GM12878 (cell line): ENCODE measurements at regions not wholly inside any gene's neighbourhood (a gene's known extent, or its start where the extent isn't known, plus 50 kb on each side); places are given as distances from the start of the nearest gene placed in this dataset.

Experiments used
- ATAC-seq: fragments of 200-7000 bp; cut with Tn5 transposase; 3 replicates; pipeline ENCODE4 v1.9.1; 2020; ENCODE audit warnings: mild to moderate bottlenecking, moderate library complexity
- BruUV-seq: library from RNA; stranded (reverse); fragments of 400-500 nt; replicated peaks from 2 replicates; lab custom pipeline; 2021; lab: Mats Ljungman, UMichigan
- CTCF ChIA-PET: fragments of 300-600 bp; sonication (Branson Sonifier 250); formaldehyde crosslinking; extraction: SDS; loops from one replicate; lab custom pipeline; 2021; ENCODE audit warnings: inconsistent platforms; lab: Yijun Ruan, JAX
- POLR2A ChIA-PET: fragments of 350-600 bp; formaldehyde crosslinking; extraction: SDS; loops from one replicate; lab custom pipeline; 2021; ENCODE audit warnings: inconsistent platforms; lab: Charles Lee
- RAD21 ChIA-PET: fragments of 300-600 bp; sonication (Branson Sonifier 250); formaldehyde crosslinking; loops from one replicate; lab custom pipeline; 2023; ENCODE audit warnings: antibody characterized with exemption; ENCODE audit not compliant: unreplicated experiment; lab: Charles Lee
- SMC1A ChIA-PET: fragments of 300-600 bp; sonication (Branson Sonifier 250); formaldehyde crosslinking; loops from one replicate; lab custom pipeline; 2023; ENCODE audit not compliant: unreplicated experiment, uncharacterized antibody; lab: Charles Lee
- DNase-seq: peaks from one replicate; pipeline ENCODE4 v3.0.0-alpha.2; 2011; ENCODE audit warnings: low read depth, low spot score
- FAIRE-seq: peaks from 3 replicates; lab custom pipeline; 2011; peaks lifted over from hg19 to GRCh38; lab: Jason Lieb, UNC
- H2AFZ ChIP-seq: 2 replicates; pipeline ENCODE4 v1.6.0; 2011; ENCODE audit warnings: low read depth, low read length, control low read depth; ENCODE audit not compliant: control insufficient read depth
- H3K27ac ChIP-seq: 2 replicates; pipeline ENCODE4 v1.5.1; 2011; ENCODE audit warnings: control low read depth; ENCODE audit not compliant: control insufficient read depth, insufficient read depth
- H3K27me3 ChIP-seq, 2 experiments: replicated peaks in 1 of 2; 2 replicates each; pipeline versions ENCODE4 v1.6.0 to v1.6.1; 2011; ENCODE audit warnings: low read length in 1 of 2; ENCODE audit not compliant: control insufficient read depth in 2 of 2, insufficient read depth in 2 of 2
- H3K36me3 ChIP-seq, 2 experiments: 2 replicates each; pipeline ENCODE4 v1.5.1; 2011; ENCODE audit warnings: low read length in 1 of 2; ENCODE audit not compliant: control insufficient read depth in 2 of 2, insufficient read depth in 2 of 2
- H3K4me1 ChIP-seq: 2 replicates; pipeline ENCODE4 v1.6.1; 2011; ENCODE audit warnings: mild to moderate bottlenecking, low read length, moderate library complexity, mixed read lengths; ENCODE audit not compliant: control insufficient read depth, insufficient read depth
- H3K4me2 ChIP-seq: 2 replicates; pipeline ENCODE4 v1.6.0; 2011; ENCODE audit warnings: control low read depth; ENCODE audit not compliant: control insufficient read depth, insufficient read depth
- H3K4me3 ChIP-seq: fragments of 200-600 bp; sonication (generic); 2 replicates; pipeline ENCODE4 v1.5.1; 2016
- H3K79me2 ChIP-seq: 2 replicates; pipeline ENCODE4 v1.6.0; 2011; ENCODE audit warnings: low read length; ENCODE audit not compliant: control insufficient read depth, insufficient read depth
- H3K9ac ChIP-seq: 2 replicates; pipeline ENCODE4 v1.8.0; 2011; ENCODE audit warnings: low read length, control low read depth, mixed read lengths; ENCODE audit not compliant: control insufficient read depth, insufficient read depth
- H3K9me3 ChIP-seq: replicated peaks from 3 replicates; pipeline ENCODE4 v1.5.1; 2011; ENCODE audit warnings: mild to moderate bottlenecking, low read length; ENCODE audit not compliant: control insufficient read depth, insufficient read depth
- H4K20me1 ChIP-seq: 2 replicates; pipeline ENCODE4 v1.6.0; 2011; ENCODE audit not compliant: control insufficient read depth, insufficient read depth
- BACH1 ChIP-seq: fragments of 450-650 bp; IDR thresholded peaks from 2 replicates; pipeline ENCODE4 v1.6.1; 2017; ENCODE audit warnings: mild to moderate bottlenecking, borderline replicate concordance
- CBFB ChIP-seq: IDR thresholded peaks from 2 replicates; pipeline ENCODE4 v1.6.1; 2016; ENCODE audit warnings: antibody characterized with exemption, low read depth
- KDM1A ChIP-seq: fragments of 200-600 bp; sonication (generic); IDR thresholded peaks from 2 replicates; pipeline ENCODE4 v1.6.1; 2016; ENCODE audit warnings: borderline replicate concordance
- PAX5 ChIP-seq: IDR thresholded peaks from 2 replicates; pipeline ENCODE4 v1.6.1; 2011; ENCODE audit warnings: low read depth, low read length, borderline replicate concordance
- PRDM15 ChIP-seq: fragments of 450-650 bp; formaldehyde crosslinking; IDR thresholded peaks from 2 replicates; pipeline ENCODE4 v1.4.0; 2020; ENCODE audit warnings: mild to moderate bottlenecking, moderate library complexity
- RFX5 ChIP-seq: IDR thresholded peaks from 2 replicates; pipeline ENCODE4 v1.6.1; 2011; ENCODE audit warnings: low read depth, low read length, improper control_type of control experiment
- STAT3 ChIP-seq: IDR thresholded peaks from 2 replicates; pipeline ENCODE4 v1.6.1; 2011; ENCODE audit warnings: low read depth, low read length, improper control_type of control experiment
- ZBED1 ChIP-seq: IDR thresholded peaks from 2 replicates; pipeline ENCODE4 v1.6.1; 2016; ENCODE audit warnings: borderline replicate concordance
- WGBS: methylation state at CpG from one replicate; pipeline ENCODE4 v1.1.6; 2016; ENCODE audit warnings: low lambda C conversion rate; ENCODE audit not compliant: insufficient replicate concordance, insufficient coverage; ENCODE audit errors: missing lambda C conversion rate; 5-methylcytosine and 5-hydroxymethylcytosine counted together
- in situ Hi-C: fragments of 300-500 bp; cut with MboI; formaldehyde crosslinking; loops from 9 replicates; pipeline ENCODE4 v1.14.3; 2018; ENCODE audit warnings: mixed read lengths
- intact Hi-C: fragments of 100-400 bp; cut with micrococcal nuclease; formaldehyde crosslinking; loops from one replicate; pipeline ENCODE4 v1.14.2; 2022; ENCODE audit not compliant: unreplicated experiment

- intact Hi-C loops (no loop called here), in situ Hi-C loops (no loop called here)
- H3K9ac ChIP-seq: no peak overlapping the region
- POLR2A ChIA-PET: no interaction called here
- CTCF ChIA-PET: no interaction called here
- WGBS: 65% methylated on average over 3 of the region's 3 CpGs
- DNase-seq: no peak
- SMC1A ChIA-PET: no interaction called here
- peaks cover 9% of the 10 kb centered on the region for H3K4me1 ChIP-seq
- no peaks in the 10 kb centered on the region for H3K27me3 ChIP-seq
- no peak for FAIRE-seq
- RAD21 ChIA-PET: no interaction called here
- H2AFZ ChIP-seq: no peak overlapping the region
- H3K9me3 ChIP-seq: no peaks in the 10 kb centered on the region
- no TSS peak for BruUV-seq
- no peak overlapping the region for H3K4me3 ChIP-seq
- no peak overlapping the region for H3K27ac ChIP-seq
- no peaks in the 10 kb centered on the region for H4K20me1 ChIP-seq
- no peaks in the 10 kb centered on the region for H3K79me2 ChIP-seq
- no peaks in the 10 kb centered on the region for H3K36me3 ChIP-seq
- TF ChIP-seq ZBED1 (no peak), STAT3 (no peak), RFX5 (no peak), PRDM15 (CRISPR knock-in tag) (no peak), CBFB (no peak), BACH1 (no peak), KDM1A (no peak), PAX5 (no peak)
- no peak overlapping the region for H3K4me2 ChIP-seq
- ATAC-seq: no peak
Measured at GRCh38 chr5:96563816-96564215, 98.4 kb upstream of the CAST start.
